NCI-H69 (cell line): ENCODE measurements at regions not wholly inside any gene's neighbourhood (a gene's known extent, or its start where the extent isn't known, plus 50 kb on each side); places are given as distances from the start of the nearest gene placed in this dataset.

Experiments used
- DNase-seq: peaks from one replicate; lab custom pipeline; 2025; lab: John Stamatoyannopoulos, UW

GRCh38 chr4:181944527-181944926 lies 298.7 kb upstream of the TENM3 start:
- DNase-seq: peak; percentile 39

- DNase-seq: peak; percentile 65
Measured at GRCh38 chr4:181946902-181947301, 296.3 kb upstream of the TENM3 start.

DNA sequence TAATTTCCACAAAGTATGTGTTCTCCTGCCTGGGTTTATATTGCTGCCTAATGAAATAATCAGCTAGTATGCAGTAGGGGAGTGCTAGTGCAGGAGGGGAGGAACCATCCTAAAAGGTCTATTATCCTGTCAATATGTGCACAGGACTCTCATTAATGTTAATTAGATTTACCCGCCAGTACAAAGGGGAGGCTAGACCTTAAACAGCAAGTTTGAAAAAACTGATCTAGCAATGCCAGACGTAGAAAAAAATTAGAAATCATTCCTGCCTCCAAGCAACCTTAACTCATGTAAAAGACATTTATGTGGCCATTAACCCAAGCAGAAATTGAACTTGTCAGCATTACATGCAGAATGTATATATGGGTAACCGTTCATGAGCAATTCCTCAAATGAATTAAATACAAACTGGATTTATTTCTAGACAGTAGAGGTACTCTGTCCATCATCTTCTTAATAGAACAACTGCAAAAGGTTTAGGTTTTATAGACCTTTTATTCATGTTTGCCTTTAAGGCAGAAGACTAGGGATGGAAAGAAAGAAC lies 294.3 kb upstream of the TENM3 start:
- peak; percentile 70 for DNase-seq

DNA sequence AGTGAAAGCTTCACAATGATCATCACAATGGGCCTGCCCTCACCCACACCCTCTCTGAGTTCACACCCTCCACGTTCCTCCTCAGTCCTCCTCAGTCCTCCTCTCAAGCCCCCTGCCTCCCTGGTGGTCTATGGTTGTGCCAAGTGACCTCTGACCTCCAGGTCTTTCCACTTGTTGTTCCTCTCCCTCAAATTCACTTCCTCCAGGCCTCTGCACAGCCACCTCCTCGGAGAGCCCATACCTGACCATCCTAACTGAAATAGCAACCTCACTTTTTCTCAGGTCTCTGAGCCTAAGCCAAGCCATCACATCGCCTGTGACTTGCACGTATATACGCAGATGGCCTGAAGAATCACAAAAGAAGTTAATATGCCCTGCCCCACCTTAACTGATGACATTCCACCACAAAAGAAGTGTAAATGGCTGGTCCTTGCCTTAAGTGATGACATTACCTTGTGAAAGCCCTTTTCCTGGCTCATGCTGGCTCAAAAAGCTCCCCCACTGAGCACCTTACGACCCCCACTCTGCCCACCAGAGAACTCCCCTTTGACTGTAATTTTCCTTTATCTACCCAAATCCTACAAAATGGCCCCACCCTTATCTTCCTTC lies 293.4 kb upstream of the TENM3 start:
- DNase-seq: no peak

GRCh38 chr4:181950372-181951127 lies 292.7 kb upstream of the TENM3 start:
- no peak for DNase-seq

- DNase-seq: no peak
Measured at GRCh38 chr4:181951265-181951664, 291.9 kb upstream of the TENM3 start.

GRCh38 chr4:181952478-181952877 lies 290.7 kb upstream of the TENM3 start:
- DNase-seq: peak; percentile 56

- DNase-seq: no peak
Measured at GRCh38 chr4:181956512-181956911, 286.7 kb upstream of the TENM3 start.

GRCh38 chr4:181957088-181957487 lies 286.1 kb upstream of the TENM3 start:
- peak; percentile 75 for DNase-seq

- DNase-seq: peak; percentile 18
Measured at GRCh38 chr4:181958446-181958845, 284.8 kb upstream of the TENM3 start.

GRCh38 chr4:181959121-181959520 lies 284.1 kb upstream of the TENM3 start:
- peak; percentile 67 for DNase-seq

DNA sequence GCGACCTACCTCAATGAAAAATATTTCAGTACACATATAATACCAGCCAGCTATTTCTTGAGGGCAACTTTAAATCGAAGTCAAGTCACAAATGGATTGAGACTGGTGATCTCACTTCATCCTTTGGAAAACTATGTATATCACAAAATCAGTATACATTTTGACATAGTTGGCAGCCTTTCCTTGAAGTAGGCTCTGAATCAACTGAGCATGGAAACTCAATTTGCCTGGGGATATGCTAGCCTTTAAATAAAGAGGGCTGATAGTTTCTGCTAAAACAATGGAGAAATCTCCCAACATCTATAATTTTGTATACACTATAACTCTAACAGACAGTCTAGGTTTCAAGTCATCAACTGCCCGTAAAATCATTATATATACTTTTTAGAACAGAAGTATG lies 282.8 kb upstream of the TENM3 start:
- DNase-seq: no peak

GRCh38 chr4:181962321-181962720 lies 280.9 kb upstream of the TENM3 start:
- DNase-seq: no peak

GRCh38 chr4:181964731-181965130 lies 278.5 kb upstream of the TENM3 start:
- DNase-seq: no peak

DNA sequence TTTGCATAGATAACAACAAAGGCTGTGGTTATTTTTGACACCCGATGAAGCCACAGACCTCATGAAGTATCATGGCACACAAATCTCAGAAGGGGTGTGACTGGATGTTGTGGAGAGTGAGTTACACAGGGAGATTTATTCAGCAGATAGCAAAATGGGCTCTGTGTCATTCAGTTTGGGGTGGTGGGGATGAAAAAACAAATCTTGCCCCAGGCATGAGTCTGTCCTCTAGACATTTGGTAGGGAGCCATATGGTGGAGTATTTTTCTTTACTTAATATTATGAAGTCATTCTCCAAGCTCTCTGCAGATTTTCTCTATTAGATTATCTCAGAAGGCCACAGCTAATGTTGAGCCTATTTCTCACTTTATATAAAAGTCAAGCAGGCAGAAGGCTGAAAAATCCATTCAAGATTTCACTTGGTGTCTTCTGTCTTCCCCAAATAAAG lies 277.1 kb upstream of the TENM3 start:
- peak; percentile 73 for DNase-seq

DNA sequence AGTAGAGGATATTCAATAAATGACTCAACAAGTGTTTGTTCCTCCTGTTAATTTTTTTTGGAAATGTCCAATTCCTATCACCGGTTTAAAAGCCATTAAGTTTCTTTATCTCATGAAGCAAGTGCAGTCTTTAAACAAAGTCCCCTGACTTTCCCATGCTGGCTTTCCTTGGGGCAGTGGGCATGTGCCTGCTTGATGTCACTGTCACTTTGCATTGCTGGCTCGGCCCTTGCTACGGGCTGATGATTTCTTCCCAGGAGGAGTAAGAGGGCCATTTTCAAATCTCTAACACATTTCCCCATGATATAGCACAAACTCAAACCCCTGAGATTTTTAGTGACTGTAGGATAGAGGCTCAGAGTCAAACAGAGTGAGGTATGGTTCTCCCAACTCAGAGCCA lies 275.8 kb upstream of the TENM3 start:
- no peak for DNase-seq

DNA sequence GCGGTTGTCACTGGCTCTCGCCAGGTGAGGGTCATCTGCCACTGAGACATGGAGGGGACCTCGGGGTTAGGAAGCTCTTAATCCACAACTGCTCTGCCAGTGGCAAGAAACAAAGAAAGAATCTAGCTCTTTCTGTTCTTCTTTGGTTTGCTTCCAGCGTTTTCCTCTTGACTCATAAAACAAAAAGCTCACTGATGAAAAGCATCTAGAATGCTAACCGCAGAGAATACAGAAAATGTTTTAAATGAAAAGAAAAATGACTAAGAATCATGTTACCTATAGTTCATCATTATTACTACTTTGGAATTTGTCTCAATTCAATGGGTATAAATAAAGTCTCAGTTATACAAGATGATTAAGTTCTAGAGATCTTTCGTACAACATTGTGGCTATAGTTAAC lies 274.8 kb upstream of the TENM3 start:
- no peak for DNase-seq

DNA sequence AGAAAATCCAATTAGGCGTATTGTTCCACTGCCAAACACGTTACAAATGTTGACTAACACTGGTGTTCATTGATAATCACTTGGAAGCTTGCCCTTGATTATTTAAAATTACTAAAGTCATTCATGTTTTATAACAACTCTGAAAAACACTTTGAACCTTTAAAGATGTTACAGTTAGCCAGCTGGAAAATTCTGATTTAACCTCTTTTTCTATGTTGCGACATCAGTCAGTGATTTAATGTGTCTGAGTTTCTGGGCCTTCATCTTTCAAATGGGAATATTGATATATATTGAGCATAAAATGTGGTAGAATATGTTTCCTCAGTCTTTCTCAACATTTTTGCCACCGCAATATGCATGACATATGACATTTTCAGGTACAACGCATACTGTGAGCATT lies 274.1 kb upstream of the TENM3 start:
- DNase-seq: no peak

DNA sequence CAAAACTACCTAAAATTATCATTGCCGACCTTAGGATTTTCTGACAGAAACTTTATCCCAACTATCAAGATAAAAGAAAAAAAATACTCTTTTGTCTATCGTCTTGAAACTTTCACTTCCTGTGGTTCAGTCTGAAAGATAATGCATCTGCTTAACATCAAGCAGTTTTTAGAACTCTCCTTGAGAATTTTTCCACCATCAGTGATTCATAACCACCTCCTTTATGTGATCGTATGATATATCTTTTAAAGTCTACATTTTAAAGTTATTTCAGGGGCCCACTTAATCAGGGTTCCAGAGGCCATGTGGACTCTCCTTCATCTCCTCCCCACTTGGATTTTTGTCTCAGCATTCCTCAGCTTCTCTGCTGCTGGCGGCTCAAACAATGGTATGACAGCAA lies 272.8 kb upstream of the TENM3 start:
- DNase-seq: no peak

DNA sequence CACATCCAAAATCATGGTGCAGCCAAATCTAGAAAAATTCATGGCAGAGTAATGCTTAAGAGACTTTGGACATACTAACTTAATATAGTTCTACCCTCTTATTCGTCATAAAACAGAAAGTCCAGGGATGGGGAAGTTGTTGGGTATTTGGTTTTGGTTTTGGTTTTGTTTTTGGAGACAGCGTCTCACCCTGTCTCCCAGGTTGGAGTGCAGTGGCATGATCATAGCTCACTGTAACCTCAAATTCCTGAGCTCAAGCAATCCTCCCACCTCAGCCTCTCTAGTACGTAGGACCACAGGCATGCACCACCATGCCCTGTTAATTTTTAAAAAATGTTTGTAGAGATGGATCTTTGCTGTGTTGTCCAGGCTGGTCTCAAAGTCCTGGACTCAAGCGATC lies 271.8 kb upstream of the TENM3 start:
- DNase-seq: no peak

GRCh38 chr4:181971973-181972372 lies 271.2 kb upstream of the TENM3 start:
- DNase-seq: no peak

DNA sequence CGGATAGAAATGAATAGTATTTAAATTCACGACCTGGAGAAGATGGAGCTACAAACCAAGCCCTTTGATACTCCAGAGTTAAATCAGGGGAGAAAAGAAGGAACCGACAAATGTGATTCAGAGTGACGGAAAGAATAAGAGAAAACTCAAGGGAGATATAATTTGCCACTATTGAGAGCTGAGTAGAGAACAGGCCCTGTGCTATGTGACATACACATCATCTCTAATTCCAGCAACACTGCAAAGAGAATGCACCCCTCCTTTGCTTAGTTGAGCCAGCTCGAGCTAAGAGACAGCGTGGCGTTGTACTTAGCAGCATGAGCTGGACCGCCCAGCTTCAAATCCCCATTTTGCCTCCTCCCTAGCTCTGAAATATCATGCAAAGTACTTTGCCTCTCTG lies 266.4 kb upstream of the TENM3 start:
- DNase-seq: no peak

GRCh38 chr4:181982437-181982836 lies 260.8 kb upstream of the TENM3 start:
- peak; percentile 94 for DNase-seq

GRCh38 chr4:181982856-181983255 lies 260.3 kb upstream of the TENM3 start:
- DNase-seq: peak; percentile 82
